Myocyte (in vitro differentiated cells): ENCODE measurements at regions not wholly inside any gene's neighbourhood (a gene's known extent, or its start where the extent isn't known, plus 50 kb on each side); places are given as distances from the start of the nearest gene placed in this dataset.

Experiments used
- DNase-seq: peaks from one replicate; pipeline ENCODE4 v3.0.0-alpha.2; 2012; ENCODE audit warnings: low read depth

DNA sequence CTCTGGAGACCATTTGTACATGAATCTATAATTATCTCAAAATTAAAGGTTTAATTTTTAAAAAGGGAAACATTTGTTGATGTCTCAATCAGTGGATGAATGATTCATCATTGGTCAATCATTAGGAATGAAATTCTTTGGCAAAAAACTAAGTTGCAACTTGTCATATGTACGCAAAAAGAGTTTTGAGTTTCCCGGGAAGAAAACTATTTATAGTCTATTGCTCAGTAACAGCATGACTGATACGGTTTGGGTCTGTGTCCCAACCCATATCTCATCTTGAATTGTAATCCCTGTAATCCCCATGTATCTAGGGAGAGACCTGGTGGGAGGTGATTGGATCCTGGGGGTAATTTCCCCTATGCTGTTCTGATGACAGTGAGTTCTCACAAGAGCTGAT, 765.8 kb upstream of the ROBO1 start:
- no peak for DNase-seq

DNA sequence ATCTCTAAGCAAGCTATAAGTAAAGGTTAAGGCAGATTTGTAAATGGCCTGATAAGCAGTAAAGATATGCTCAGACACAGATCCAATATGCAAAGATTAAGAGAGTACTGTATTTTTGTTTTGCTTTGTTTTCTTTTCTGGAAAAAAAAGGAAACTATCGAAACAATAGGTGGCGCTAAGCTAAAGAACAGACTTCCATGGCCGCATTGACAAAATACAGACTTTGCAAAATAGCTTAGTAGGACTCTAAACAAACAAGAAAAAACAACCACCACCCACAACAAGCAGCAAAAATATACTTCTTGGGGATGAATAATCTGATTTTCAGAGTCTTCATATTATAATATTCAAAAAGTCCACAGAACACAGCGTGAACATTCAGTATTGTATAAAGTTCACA, 758.4 kb upstream of the ROBO1 start:
- DNase-seq = no peak

DNA sequence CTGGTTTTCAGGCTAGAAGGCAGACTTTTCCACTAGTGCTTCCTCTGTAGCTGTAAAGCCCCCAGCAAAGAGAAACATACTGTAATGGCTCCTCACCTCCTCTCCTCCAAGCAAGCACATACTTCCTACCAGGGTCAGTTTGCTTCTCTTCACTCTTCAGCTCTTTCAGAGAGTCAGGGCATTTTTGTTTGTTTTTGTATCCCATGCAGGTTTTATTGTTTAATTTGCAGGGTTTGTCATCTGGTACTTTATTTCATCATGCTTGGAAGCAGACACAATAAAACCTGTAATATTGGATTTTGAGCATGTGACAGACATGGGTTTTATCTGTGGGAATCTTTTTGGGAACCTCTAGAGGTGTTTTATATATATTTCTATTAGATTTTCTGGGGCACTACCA, 753.3 kb upstream of the ROBO1 start:
- no peak for DNase-seq

DNA sequence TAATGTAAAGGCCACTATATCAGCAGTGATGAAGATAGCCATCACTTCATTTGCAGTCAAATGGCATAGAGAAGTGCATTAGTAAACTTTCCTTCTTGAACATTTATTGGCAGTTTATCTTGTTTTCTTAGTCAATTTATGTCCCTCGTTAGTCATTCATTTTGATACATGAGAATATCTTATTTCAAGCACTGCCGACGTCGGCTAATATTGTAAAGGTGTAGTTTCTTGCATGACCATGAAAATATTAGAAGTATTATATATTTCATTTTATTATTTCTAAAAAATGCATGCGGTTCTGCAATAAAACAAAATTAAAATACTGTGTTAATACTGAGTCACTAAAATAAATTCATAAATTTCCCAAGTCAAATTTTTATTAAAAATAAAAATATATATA, 751.6 kb upstream of the ROBO1 start:
- DNase-seq = no peak

DNA sequence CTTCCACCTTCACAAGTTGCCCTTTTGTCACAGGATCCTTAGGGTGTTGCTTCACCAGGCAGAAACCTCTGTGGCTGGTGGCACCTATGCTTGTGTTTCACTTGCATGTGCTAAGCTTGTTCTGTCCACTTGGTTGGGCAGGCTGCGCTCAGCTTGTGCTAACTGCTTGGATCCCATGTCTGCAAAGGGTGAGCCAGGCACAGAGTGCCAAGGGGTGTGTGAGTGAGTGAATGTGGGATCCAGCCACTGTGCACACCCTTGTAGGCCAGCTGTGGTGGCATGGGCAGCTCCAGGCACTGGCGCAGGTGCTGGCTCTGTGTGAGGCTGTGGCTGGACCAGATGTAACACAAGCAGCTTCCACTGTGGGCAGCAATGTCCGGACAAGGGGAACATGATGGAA, 728.7 kb upstream of the ROBO1 start:
- no peak for DNase-seq

DNA sequence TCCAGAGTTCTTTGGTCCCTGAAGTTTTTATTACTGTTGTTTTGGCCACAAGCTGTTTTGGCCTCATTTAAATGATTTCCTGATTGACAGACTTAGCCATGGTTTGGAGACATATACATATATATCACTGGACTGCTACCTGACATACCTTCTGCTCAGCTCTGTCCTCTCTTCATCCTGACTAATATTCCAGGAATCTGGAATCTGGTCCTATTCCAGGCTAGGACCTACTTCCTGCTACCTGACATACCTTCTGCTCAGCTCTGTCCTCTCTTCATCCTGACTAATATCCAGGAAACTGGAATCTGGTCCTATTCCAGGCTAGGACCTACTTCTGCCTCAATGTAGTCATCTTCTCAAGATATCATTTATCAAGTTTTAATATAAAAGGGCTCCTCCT, 724.4 kb upstream of the ROBO1 start:
- DNase-seq = no peak

DNA sequence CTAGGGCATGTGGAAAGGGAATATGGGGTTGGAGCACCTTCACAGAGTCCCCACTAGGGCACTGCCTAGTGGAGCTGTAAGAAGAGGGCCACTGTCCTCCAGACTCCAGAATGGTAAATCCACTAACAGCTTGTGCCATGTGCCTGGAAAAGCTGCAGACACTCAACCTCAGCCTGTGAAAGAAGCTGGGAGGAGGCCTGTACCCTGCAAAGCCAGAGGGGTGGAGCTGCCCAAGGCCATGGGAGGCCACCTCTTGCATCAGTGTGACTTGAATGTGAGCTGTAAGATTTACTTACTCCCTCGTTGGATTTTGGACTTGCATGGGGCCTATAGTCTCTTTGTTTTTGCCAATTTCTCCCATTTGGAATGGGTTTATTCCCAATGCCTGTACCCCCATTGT, 705.2 kb upstream of the ROBO1 start:
- no peak for DNase-seq

DNA sequence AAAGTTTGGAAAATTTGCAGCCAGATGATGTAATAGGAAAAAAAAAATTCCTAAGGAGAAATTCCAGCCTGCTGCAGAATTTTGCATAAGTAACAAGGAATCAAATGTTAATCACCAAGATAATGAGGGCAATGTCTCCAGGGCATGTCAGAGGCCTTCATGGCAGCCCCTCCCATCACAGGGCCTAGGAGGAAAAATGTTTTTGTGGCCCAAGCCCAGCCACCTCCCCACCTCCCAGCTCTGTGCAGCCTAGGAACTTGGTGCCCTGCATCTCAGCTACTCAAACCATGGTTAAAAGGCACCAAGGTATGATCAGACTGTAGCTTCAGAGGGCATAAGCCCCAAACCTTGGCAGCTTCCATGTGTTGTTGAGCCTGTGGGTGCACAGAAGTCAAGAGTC, 704.7 kb upstream of the ROBO1 start:
- no peak for DNase-seq

DNA sequence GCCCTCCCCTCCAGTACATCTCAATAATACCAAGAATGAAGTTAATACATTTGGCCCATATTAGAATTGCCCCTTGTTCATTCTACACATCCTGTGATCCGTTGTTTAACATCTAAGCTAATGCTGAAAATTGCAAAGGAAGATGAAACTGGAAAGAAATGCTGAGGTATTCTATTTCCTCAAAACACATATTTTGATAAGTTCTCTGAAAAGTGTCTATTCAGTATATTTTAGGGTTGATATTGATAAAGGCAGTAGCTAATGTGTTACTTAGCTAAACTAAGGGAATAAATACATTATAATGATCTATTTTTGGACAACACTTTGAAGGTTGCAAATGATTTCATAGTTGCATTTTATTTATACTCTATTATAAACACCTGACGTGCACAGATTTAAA, 702.6 kb upstream of the ROBO1 start:
- no peak for DNase-seq

DNA sequence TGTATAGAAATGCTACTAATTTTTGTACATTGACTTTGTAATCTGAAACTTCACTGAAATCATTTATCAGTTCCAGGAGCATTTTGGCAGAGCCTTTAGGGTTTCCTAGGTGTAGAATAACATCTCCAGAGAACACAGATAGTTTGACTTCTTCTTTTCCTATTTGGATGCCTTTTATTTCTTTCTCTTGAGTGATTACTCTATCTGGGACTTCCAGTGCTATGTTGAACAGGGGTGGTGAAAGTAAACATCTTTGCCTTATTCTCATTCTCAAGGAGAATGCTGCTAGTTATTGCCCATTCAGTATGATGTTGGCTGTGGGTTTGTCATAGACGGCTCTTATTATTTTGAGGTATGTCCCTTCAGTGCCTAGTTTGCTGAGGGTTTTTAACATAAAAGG, 697.9 kb upstream of the ROBO1 start:
- DNase-seq = no peak

DNA sequence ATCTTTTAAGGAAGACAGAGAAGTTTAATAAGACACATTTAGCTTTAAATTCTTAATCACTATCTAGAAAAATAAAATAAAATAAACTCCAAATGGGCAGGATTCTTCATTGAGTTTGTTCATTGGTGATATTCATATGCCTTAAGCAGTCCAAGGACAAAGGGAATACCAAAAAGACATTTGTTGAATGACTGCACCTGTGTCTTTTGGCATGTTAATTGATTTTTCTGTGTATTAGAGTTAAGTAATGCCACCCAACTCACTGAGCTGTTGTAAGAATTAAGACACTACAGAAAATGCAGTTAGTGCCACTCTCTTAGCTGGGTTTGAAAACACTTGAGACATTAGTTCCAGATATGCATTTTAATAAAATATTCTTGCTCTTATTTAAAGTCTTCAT, 683.6 kb upstream of the ROBO1 start:
- no peak for DNase-seq

DNA sequence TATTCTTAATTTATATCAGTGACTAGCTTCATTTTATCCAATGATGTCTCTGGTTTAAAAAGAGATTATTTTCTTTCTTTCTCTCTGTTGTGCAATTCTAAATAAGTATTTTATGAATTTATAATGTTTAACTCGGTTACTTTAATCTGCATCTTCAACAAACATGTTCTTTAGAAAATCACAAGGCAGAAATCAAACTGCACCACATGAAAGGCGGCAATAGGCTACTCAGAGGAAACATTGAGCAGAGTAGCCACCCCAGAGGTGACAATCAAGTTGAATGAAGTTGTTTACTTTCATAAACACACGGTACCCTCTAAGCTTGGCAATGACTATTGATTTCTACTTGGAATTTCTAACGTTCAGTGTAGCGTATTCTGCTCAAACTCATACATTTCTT, 677.8 kb upstream of the ROBO1 start:
- no peak for DNase-seq

DNA sequence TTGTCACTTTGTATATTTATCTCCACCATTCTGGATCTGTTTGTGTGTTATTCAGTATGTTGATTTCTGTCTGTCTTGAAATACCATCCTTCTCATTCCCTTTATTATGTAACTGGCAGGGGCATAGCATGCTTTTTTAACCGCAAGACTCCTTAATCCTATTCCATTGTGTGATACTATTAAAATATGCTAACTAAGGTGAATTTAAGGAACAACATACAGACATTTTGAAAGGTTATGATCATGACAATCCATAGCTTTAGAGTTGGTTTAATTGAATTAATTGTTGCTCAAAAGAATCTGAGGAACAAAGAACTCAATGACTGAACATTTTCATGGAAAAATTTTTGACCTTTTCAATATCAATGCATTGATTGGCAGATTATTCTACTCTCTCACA, 677.3 kb upstream of the ROBO1 start:
- no peak for DNase-seq

DNA sequence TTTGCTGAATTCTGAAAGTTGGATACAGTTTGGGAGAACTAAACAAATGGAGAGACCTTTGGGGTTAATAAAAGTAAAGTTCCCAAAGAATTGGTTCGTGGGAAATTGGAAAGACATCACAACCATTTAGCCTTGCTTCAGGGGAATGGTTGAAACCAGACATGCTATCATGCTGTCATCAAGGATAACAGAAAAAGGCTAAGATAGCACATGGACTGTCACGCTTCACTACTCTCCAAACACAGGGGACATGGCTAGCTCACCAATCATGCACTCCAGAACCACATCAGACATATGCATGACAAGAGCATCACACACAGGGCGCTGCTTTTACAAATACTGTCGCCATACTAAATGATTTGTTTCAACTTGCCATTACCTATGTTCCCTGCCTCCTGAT, 671.7 kb upstream of the ROBO1 start:
- DNase-seq = no peak

DNA sequence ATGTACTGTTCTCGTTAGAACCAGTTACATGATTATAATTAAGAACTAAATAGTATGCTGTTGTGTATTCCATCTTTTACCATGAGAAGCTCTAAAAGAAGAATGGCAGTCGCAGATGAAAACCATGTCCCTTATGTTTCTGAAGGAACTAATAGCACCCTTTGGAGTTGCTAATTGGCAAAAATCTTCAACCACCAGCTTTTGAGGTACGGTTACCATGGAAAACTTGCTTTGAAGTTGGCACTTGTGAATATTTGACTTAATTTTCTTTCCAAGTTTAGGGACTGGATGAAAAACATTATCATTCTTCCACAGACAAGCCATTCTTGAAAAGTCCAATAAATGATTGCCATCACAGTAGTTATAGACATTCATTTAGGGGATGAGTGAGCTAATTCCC, 666.6 kb upstream of the ROBO1 start:
- no peak for DNase-seq

DNA sequence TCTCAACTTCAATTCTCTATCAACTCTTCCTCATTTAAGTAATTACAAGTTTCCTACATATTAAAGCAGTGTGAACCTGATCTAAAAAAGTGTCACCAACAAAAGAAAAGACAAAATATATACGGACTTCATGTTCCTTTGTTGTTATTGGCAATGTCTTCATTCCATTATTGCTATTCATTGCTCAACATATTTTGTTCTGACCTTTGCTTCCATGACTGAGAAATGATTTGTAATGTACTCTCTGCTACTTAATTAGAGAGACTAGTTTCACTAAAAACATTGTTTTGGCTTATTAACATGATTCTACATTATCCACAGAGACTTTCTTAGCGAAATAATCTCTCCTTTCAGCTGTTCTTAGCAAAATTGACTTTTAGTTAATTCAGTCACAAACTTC, 657.2 kb upstream of the ROBO1 start:
- no peak for DNase-seq

DNA sequence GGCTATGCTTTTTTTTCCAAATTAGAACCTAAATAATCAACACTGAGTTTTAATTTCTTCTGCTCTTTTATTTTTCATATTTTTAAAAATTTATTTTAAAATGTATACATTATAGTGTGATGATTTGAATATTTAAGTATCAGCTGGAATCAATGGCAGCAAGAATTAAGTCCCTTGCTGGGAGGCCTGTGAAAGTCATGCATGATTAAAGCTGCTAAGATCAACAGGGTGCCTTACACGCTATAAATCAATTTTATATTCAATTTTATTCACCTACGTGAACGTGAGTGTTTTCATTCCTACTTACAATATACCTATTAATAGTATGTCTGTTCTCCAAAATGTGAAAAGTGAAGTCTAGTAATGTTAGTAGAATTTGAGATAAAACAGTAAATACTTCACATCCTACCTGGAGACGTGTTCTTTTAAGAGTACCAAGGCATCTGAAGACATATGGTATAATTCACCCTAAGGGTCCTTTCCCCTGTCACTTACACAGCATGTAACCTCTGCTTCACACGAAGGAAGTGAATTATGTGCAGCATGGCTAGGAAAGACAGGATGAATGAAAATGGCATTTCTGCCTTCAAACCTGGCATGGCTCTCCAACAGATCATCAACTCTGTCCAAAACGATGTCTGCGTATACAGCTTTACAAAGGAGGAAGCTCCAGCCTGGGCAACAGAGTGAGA, 640.4 kb upstream of the ROBO1 start:
- no peak for DNase-seq

DNA sequence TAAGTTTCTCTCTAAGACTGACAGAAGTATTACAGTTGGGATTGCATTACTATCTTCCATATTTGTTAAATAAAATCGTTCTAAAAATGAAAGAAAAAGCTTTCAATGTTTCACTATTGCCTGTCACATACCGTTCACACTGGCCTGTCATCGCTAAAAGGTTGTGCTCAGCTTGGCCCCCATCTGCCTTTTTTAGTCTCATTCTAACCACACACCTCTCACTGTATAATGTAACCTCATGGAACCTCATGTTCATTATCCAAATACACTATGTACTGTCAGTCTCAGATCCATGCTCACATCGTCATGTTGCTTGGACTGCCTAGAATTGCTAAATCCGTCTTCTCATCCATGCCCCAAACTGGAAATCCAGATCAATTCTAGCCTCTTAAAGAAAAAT, 637.8 kb upstream of the ROBO1 start:
- DNase-seq = no peak

DNA sequence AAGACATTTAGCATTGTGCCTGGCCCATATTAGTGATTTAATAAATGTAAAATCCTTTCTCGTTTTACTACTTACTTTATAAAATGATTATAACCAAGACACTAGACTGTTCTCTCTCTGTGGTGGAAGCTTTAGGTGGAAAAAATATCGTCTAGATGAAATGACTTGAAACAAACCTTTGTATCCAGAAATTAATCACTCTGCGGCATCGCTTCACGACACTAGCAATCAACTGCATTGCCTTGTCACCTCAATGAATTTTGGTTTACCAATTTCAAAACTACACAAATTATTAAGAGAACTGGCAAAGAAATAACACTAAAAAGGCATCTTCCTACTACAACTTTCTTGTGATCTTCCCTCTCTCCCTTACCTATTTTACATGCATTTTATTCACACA, 627.2 kb upstream of the ROBO1 start:
- no peak for DNase-seq

DNA sequence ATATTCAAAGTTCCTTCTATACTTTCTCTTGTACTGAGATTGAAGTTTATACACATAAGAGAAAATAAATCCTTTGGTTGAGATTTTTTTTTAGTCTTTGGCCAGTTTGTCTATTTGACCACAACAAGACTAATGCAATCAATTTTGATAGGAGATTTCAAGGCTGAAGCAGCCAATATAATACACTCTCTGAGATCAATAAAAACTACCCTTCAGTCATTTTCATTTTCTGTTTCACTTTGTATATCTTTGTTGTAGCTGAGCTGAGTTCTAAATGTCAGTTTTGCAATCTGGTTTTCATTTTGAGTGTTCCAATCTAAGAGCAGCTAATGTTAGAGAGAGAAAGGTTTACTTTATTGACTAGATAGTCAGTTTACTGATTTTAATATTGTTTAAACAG, 623.8 kb upstream of the ROBO1 start:
- DNase-seq = no peak

DNA sequence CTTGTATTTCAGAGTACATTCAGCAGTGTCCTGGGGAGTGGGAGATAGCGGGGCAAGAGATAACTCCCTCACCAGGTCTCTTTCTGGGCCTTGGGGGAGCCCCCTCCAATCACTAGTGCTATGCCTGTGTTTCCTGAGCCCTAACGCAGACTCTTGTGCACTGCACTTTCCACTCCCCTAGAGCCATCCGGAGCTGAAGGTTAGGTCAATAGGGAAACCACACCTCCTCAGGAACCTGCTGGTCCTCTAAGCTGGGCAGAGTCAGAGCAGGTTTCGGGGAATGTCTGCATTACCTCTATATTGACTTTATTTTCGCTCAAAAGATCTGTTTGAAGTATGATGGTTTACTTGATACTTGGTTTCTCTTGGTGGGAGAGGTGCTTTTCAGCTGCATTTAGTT, 617.0 kb upstream of the ROBO1 start:
- no peak for DNase-seq

DNA sequence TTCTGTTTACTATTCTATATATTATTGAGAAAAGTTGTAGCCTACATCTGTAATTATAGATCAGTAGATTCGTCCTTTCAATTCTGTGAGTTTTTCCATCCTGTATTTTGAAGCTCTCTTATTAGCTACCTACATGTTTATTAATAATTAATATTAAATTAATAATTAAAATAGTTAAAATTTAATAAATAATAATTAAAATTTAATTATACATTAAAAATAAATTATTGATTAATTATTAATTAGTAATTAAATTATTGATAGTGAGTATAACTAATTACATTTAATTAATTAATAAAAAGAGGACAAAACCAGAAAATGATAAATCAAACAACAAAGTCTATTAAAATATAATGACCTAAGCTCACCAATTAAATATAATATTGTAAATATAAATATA, 606.6 kb upstream of the ROBO1 start:
- no peak for DNase-seq

DNA sequence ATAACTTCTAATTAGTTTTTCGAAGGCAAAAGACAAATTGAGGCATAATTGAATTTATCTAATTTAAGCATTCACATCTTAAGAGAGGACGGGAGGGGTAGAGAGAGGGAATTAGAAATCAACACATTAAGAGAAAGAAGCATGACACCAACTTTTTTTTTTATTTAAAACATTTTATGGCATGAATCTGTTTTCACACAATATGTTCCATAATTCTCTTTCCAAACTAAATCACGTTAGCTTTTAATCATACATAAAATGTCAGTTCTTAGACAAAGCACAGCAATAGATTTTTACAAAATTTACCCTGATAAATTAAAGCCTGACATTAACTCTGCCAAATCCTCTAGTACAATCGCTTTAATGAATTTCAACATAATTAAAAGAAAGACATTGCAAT, 600.8 kb upstream of the ROBO1 start:
- DNase-seq = no peak
